H9 (cell line): ENCODE measurements at regions not wholly inside any gene's neighbourhood (a gene's known extent, or its start where the extent isn't known, plus 50 kb on each side); places are given as distances from the start of the nearest gene placed in this dataset.

ENCODE experiments used
- DNase-seq: peaks from one replicate; pipeline ENCODE4 v3.0.0-alpha.2; 2017
- H2AFZ ChIP-seq: one replicate; pipeline ENCODE4 v1.6.1; 2013; ENCODE audit warnings: mild to moderate bottlenecking, low read length, control low read depth, moderate library complexity
- H2AK5ac ChIP-seq: 2 replicates; pipeline ENCODE4 v1.6.1; 2013; ENCODE audit warnings: low read length, control low read depth, mixed read lengths; ENCODE audit not compliant: insufficient read length
- H2BK120ac ChIP-seq: one replicate; pipeline ENCODE4 v1.6.1; 2013; ENCODE audit warnings: low read depth, mild to moderate bottlenecking, low read length, control low read depth, inconsistent platforms; ENCODE audit not compliant: poor library complexity, severe bottlenecking
- H2BK12ac ChIP-seq: 2 replicates; pipeline ENCODE4 v1.6.1; 2013; ENCODE audit warnings: low read length, control low read depth, mixed read lengths, low read depth; ENCODE audit not compliant: insufficient read length
- H2BK15ac ChIP-seq: 2 replicates; pipeline ENCODE4 v1.6.1; 2013; ENCODE audit warnings: low read depth, low read length, control low read depth
- H2BK20ac ChIP-seq: one replicate; pipeline ENCODE4 v1.6.1; 2013; ENCODE audit warnings: low read depth, mild to moderate bottlenecking, low read length, control low read depth, inconsistent platforms; ENCODE audit not compliant: poor library complexity, severe bottlenecking
- H2BK5ac ChIP-seq: 2 replicates; pipeline ENCODE4 v1.6.1; 2013; ENCODE audit warnings: low read length, control low read depth, mixed read lengths; ENCODE audit not compliant: insufficient read length
- H3K14ac ChIP-seq: 2 replicates; pipeline ENCODE4 v1.6.1; 2013; ENCODE audit warnings: low read length, control low read depth; ENCODE audit not compliant: insufficient read depth
- H3K18ac ChIP-seq: 2 replicates; pipeline ENCODE4 v1.6.1; 2013; ENCODE audit warnings: low read depth, mild to moderate bottlenecking, mixed read lengths, low read length, control low read depth; ENCODE audit not compliant: insufficient read length
- H3K23ac ChIP-seq: 2 replicates; pipeline ENCODE4 v1.6.1; 2013; ENCODE audit warnings: low read length, control low read depth, mixed read lengths, low read depth; ENCODE audit not compliant: insufficient read length
- H3K23me2 ChIP-seq: 2 replicates; pipeline ENCODE4 v1.6.1; 2013; ENCODE audit warnings: low read depth, mild to moderate bottlenecking, mixed read lengths, low read length, control low read depth; ENCODE audit not compliant: insufficient read length, poor library complexity, severe bottlenecking
- H3K27ac ChIP-seq: 2 replicates; pipeline ENCODE4 v1.5.1; 2013; ENCODE audit warnings: low read length, control low read depth, mixed read lengths, low read depth; ENCODE audit not compliant: insufficient read length
- H3K27me3 ChIP-seq: 2 replicates; pipeline ENCODE4 v1.6.1; 2013; ENCODE audit warnings: low read length, control low read depth, inconsistent platforms; ENCODE audit not compliant: insufficient read depth
- H3K4ac ChIP-seq: 2 replicates; pipeline ENCODE4 v1.6.1; 2013; ENCODE audit warnings: low read depth, mild to moderate bottlenecking, control low read depth, inconsistent platforms, low read length, moderate library complexity
- H3K4me1 ChIP-seq: 2 replicates; pipeline ENCODE4 v1.6.1; 2013; ENCODE audit warnings: low read length, control low read depth, inconsistent platforms; ENCODE audit not compliant: insufficient read depth
- H3K4me2 ChIP-seq: 2 replicates; pipeline ENCODE4 v1.6.1; 2013; ENCODE audit warnings: low read length, control low read depth, mixed read lengths; ENCODE audit not compliant: insufficient read length, insufficient read depth
- H3K56ac ChIP-seq: 2 replicates; pipeline ENCODE4 v1.6.1; 2013; ENCODE audit warnings: low read depth, mild to moderate bottlenecking, mixed read lengths, low read length, control low read depth; ENCODE audit not compliant: insufficient read length
- H3K79me1 ChIP-seq: 2 replicates; pipeline ENCODE4 v1.6.1; 2013; ENCODE audit warnings: low read depth, mild to moderate bottlenecking, moderate library complexity, low read length, control low read depth, inconsistent platforms; ENCODE audit not compliant: insufficient read depth, poor library complexity, severe bottlenecking
- H3K79me2 ChIP-seq: 2 replicates; pipeline ENCODE4 v1.6.1; 2013; ENCODE audit warnings: low read length, control low read depth, inconsistent platforms; ENCODE audit not compliant: insufficient read depth
- H3K9ac ChIP-seq: 2 replicates; pipeline ENCODE4 v1.6.1; 2013; ENCODE audit warnings: low read length, control low read depth, mixed read lengths; ENCODE audit not compliant: insufficient read length; ENCODE audit errors: extremely low read depth
- H3K9me3 ChIP-seq: one replicate; pipeline ENCODE4 v1.6.1; 2013; ENCODE audit warnings: low read depth, low read length, inconsistent platforms; ENCODE audit not compliant: control insufficient read depth
- H3T11ph ChIP-seq: one replicate; pipeline ENCODE4 v1.6.1; 2013; ENCODE audit warnings: mild to moderate bottlenecking, low read length, control low read depth, inconsistent platforms
- H4K20me1 ChIP-seq: one replicate; pipeline ENCODE4 v1.6.1; 2013; ENCODE audit not compliant: control insufficient read depth, insufficient read length, insufficient read depth
- H4K5ac ChIP-seq: 2 replicates; pipeline ENCODE4 v1.6.1; 2013; ENCODE audit warnings: low read depth, mild to moderate bottlenecking, mixed read lengths, low read length, control low read depth; ENCODE audit not compliant: insufficient read length
- H4K8ac ChIP-seq: replicated peaks from 2 replicates; pipeline ENCODE4 v1.6.1; 2013; ENCODE audit warnings: low read length, control low read depth, mixed read lengths, low read depth; ENCODE audit not compliant: insufficient read length
- H4K91ac ChIP-seq: 2 replicates; pipeline ENCODE4 v1.6.1; 2013; ENCODE audit warnings: low read depth, mild to moderate bottlenecking, moderate library complexity, mixed read lengths, low read length, control low read depth; ENCODE audit not compliant: insufficient read length
- H3K27ac Mint-ChIP-seq, 3 experiments: 2 replicates in 2 of 3; 3 replicates in 1 of 3; pipeline ENCODE4 v1.8.0; 2020 to 2021; ENCODE audit warnings: mixed read lengths in 3 of 3, mild to moderate bottlenecking in 1 of 3, moderate library complexity in 1 of 3
- H3K27me3 Mint-ChIP-seq: 2 replicates; pipeline ENCODE4 v1.8.0; 2021; ENCODE audit warnings: low read depth, mild to moderate bottlenecking, moderate library complexity, mixed read lengths
- H3K36me3 Mint-ChIP-seq, 3 experiments: 2 replicates in 2 of 3; 3 replicates in 1 of 3; pipeline ENCODE4 v1.8.0; 2020 to 2021; ENCODE audit warnings: low read depth in 3 of 3, mixed read lengths in 3 of 3; ENCODE audit not compliant: insufficient read depth in 1 of 3
- H3K4me1 Mint-ChIP-seq, 2 experiments: 2 replicates each; pipeline ENCODE4 v1.8.0; 2020; ENCODE audit warnings: mixed read lengths in 2 of 2
- H3K4me3 Mint-ChIP-seq, 2 experiments: 2 replicates in 1 of 2; 3 replicates in 1 of 2; pipeline ENCODE4 v1.8.0; 2020 to 2021; ENCODE audit warnings: mild to moderate bottlenecking in 2 of 2, mixed read lengths in 2 of 2, moderate library complexity in 1 of 2
- H3K9me3 Mint-ChIP-seq, 2 experiments: 2 replicates in 1 of 2; 3 replicates in 1 of 2; pipeline ENCODE4 v1.8.0; 2020; ENCODE audit warnings: mild to moderate bottlenecking in 2 of 2, mixed read lengths in 2 of 2, moderate library complexity in 1 of 2
- WGBS: extraction: QIAGEN DNeasy Blood & Tissue Kit; methylation state at CpG from one replicate; pipeline ENCODE4 v1.1.7; 2013; ENCODE audit warnings: missing lambda C conversion rate, low lambda C conversion rate, mixed read lengths; ENCODE audit not compliant: insufficient read length; ENCODE audit errors: extremely low coverage; 5-methylcytosine and 5-hydroxymethylcytosine counted together
- TF ChIP-seq, protein P1 (sequence below): fragments of 200-600 bp; sonication (generic); conservative IDR thresholded peaks from 3 replicates; pipeline ENCODE4 v1.8.0; 2021; ENCODE audit warnings: antibody characterized with exemption, mild to moderate bottlenecking

DNA sequence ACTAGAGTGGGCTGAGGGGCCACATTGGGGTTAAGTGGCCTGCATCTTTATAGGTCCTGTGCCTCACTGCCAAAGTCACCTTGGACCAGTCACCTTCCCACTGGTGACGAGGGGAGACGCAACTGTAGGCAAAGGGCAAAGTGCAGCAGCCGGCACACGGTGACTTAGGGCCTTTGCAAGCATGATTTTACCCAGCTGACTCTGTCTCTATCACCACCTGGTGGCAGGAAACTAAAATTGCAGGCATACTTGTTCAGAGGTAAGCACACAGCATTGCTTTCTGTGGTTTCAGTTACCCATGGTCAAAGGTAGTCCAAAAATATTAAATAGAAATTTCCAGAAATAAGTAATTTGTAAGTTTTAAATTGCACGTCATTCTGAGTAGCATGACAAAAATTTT, 1164.4 kb downstream of the BRD1 start:
- H4K8ac ChIP-seq = no peak overlapping the region
- H4K20me1 ChIP-seq = no peaks in the 10 kb centered on the region
- H3K23me2 ChIP-seq = no peaks in the 10 kb centered on the region
- no peak overlapping the region for H2AFZ ChIP-seq
- H2AK5ac ChIP-seq = no peak overlapping the region
- WGBS = no CpG with 5 or more reads among the region's 5 CpGs
- no peak overlapping the region for H3K4me3 Mint-ChIP-seq
- H3K23ac ChIP-seq = no peak overlapping the region
- H4K91ac ChIP-seq = no peak overlapping the region
- peak; percentile 47 for DNase-seq
- no peak overlapping the region for H3K14ac ChIP-seq
- H2BK15ac ChIP-seq = no peak overlapping the region
- TF ChIP-seq, protein P1, sequence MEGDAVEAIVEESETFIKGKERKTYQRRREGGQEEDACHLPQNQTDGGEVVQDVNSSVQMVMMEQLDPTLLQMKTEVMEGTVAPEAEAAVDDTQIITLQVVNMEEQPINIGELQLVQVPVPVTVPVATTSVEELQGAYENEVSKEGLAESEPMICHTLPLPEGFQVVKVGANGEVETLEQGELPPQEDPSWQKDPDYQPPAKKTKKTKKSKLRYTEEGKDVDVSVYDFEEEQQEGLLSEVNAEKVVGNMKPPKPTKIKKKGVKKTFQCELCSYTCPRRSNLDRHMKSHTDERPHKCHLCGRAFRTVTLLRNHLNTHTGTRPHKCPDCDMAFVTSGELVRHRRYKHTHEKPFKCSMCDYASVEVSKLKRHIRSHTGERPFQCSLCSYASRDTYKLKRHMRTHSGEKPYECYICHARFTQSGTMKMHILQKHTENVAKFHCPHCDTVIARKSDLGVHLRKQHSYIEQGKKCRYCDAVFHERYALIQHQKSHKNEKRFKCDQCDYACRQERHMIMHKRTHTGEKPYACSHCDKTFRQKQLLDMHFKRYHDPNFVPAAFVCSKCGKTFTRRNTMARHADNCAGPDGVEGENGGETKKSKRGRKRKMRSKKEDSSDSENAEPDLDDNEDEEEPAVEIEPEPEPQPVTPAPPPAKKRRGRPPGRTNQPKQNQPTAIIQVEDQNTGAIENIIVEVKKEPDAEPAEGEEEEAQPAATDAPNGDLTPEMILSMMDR = peak; percentile 85
- H4K5ac ChIP-seq = no peak overlapping the region
- H3K4me1 ChIP-seq = no peaks in the 10 kb centered on the region
- no peak overlapping the region for H3K4ac ChIP-seq
- no peak overlapping the region for H3K18ac ChIP-seq
- H3K9ac ChIP-seq = no peak overlapping the region
- no peaks in the 10 kb centered on the region for H3K27me3 ChIP-seq
- H3T11ph ChIP-seq = no peak overlapping the region
- no peak overlapping the region for H2BK120ac ChIP-seq
- no peaks in the 10 kb centered on the region for H3K79me2 ChIP-seq
- peaks cover 14 to 19% of the 10 kb centered on the region in 2 experiments; a peak in 4 of 5 replicates for H3K9me3 Mint-ChIP-seq
- no peak overlapping the region for H3K56ac ChIP-seq
- H2BK20ac ChIP-seq = no peak overlapping the region
- no peak overlapping the region for H2BK5ac ChIP-seq
- H3K27me3 Mint-ChIP-seq = no peaks in the 10 kb centered on the region
- no peaks in the 10 kb centered on the region for H3K79me1 ChIP-seq
- H2BK12ac ChIP-seq = no peak overlapping the region
- no peak overlapping the region for H3K27ac ChIP-seq
- no peak overlapping the region for H3K4me2 ChIP-seq
- peaks cover 0 to 6% of the 10 kb centered on the region in 2 experiments; a peak in 1 of 4 replicates for H3K4me1 Mint-ChIP-seq
- peaks cover 8 to 25% (median 21%) of the 10 kb centered on the region in 3 experiments; a peak in 6 of 7 replicates for H3K36me3 Mint-ChIP-seq
- H3K9me3 ChIP-seq = no peaks in the 10 kb centered on the region
- H3K27ac Mint-ChIP-seq = no peak overlapping the region
